ENCODE measurements at regions not wholly inside any gene's neighbourhood (a gene's known extent, or its start where the extent isn't known, plus 50 kb on each side); places are given as distances from the start of the nearest gene placed in this dataset.
"Not testable (repeated sequence)": the region's sequence is repeated elsewhere in the genome, so short reads cannot be mapped to it uniquely, and the experiment has no call there.

DNA sequence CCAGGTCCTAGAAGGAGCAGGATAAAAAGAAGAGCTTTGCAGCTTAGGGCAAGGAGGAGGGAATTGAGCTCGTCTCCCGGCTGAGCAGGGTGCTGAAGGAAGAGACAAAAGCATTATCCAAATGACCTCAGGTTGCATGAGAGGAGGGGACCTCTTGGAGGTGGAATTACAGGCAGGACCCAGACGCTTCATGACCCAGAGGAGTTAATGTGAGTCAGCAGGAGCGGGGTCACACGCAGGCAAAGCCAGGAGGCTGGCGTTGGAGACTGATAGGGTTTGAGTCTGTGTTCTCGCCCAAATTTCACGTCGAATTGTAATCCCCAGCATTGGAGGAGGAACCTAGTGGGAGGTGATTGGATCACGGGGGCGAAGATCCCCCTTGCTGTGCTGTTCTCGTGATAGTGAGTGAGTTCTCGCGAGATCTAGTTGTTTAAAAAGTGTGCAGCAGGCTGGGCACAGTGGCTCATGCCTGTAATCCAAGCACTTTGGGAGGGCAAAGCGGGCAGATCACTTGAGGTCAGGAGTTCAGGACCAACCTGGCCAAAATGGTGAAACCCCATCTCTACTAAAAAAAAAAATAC lies 63.7 kb upstream of the AUTS2 start:
- H3K4me3 ChIP-seq (ENCODE audit: low read depth, low read length): no peak overlapping the region
- TF ChIP-seq, protein P1, sequence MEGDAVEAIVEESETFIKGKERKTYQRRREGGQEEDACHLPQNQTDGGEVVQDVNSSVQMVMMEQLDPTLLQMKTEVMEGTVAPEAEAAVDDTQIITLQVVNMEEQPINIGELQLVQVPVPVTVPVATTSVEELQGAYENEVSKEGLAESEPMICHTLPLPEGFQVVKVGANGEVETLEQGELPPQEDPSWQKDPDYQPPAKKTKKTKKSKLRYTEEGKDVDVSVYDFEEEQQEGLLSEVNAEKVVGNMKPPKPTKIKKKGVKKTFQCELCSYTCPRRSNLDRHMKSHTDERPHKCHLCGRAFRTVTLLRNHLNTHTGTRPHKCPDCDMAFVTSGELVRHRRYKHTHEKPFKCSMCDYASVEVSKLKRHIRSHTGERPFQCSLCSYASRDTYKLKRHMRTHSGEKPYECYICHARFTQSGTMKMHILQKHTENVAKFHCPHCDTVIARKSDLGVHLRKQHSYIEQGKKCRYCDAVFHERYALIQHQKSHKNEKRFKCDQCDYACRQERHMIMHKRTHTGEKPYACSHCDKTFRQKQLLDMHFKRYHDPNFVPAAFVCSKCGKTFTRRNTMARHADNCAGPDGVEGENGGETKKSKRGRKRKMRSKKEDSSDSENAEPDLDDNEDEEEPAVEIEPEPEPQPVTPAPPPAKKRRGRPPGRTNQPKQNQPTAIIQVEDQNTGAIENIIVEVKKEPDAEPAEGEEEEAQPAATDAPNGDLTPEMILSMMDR (IDR thresholded peaks at IDR 0.05; ENCODE audit: insufficient read depth, low read depth, low read length, missing control alignments): no peak
- no peak for DNase-seq (ENCODE audit: low read depth)

DNA sequence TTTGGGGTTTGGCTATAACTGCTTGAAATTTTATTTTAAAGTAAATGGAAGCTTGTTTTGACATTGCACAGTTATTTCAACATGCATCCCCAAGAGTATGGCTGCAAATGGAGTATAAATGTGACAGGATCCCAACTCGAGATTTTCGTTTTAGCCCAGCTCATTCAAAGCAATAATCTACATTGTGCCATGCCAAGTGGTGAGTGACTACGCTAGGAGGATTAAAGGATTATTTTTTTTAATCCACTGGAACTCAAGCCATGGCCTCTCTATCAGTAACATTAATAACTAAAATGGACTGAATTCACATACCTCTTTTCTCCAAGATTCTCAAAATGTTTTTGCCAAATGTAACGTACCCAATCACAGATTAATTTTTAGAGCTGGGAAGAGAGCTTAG lies 60.6 kb upstream of the AUTS2 start:
- no peak overlapping the region for H3K4me3 ChIP-seq (ENCODE audit: low read depth, low read length)
- TF ChIP-seq, protein P1 (IDR thresholded peaks at IDR 0.05; ENCODE audit: insufficient read depth, low read depth, low read length, missing control alignments): no peak
- no peak for DNase-seq (ENCODE audit: low read depth)

DNA sequence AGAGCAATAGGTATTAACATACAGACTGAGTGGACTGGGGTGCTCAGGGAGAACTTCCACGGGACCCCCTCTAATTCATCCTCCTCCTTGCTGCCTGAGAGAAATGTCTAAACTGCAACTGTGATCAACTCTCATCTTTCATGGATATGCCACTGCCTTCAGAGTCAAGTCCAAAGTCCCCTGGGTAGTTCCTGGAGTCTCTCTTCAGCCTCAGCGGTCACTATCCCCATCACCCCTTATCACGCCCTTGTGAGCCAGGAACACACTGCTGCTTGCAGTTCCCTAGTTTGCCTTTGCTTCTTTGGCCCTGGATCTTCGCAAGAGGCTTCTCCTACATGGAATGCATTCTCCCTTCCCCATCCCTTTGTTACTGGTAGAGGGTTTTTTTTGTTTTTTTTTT lies 58.7 kb upstream of the AUTS2 start:
- no peak for DNase-seq (ENCODE audit: low read depth)
- no peak overlapping the region for H3K4me3 ChIP-seq (ENCODE audit: low read depth, low read length)
- TF ChIP-seq, protein P1 (IDR thresholded peaks at IDR 0.05; ENCODE audit: insufficient read depth, low read depth, low read length, missing control alignments): no peak

DNA sequence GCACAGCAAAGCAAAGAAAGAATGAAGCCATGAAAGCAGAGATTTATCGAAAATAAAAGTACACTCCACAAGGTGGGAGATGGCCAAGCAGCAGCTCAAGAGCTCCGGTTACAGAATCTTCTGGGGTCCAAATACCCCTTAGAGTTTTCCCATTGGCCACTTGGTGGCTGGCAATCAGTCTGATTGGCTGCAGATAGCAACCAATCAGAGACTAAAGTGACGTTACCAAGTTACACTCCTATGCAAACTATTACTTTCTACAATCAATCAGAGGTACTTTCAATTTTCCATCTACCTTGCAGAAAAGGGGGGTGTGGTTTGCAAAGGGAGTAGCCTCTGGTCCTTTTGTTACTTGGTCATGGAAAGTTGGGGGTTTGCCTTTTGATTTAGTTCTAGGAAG lies 58.0 kb upstream of the AUTS2 start:
- DNase-seq (ENCODE audit: low read depth): no peak
- TF ChIP-seq, protein P1 (IDR thresholded peaks at IDR 0.05; ENCODE audit: insufficient read depth, low read depth, low read length, missing control alignments): no peak
- H3K4me3 ChIP-seq (ENCODE audit: low read depth, low read length): no peak overlapping the region

GRCh38 chr7:69541779-69542432 lies 56.4 kb upstream of the AUTS2 start:
- H3K4me3 ChIP-seq (ENCODE audit: low read depth, low read length): not testable (repeated sequence)
- peak; percentile 37 for DNase-seq (ENCODE audit: low read depth)

DNA sequence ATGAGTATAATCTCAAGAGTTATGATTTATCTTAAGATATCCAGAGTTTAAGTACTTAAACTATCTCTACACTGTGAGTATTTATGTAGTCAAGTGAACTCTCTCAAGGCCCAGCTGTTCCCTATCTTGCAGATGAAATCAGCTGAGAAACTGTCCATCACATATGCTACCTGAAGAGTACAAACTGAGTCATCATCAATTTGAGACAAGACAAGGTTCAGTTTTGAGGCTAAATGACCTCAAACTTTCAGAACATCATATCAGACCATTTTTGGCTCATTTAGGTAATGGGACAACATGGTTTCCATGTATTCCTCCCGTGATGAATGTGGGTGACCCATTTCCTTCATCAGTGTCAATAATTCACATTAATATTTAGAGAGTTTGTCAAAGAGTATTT lies 53.1 kb upstream of the AUTS2 start:
- no peak overlapping the region for H3K4me3 ChIP-seq (ENCODE audit: low read depth, low read length)

More for the DNA sequence above, 53.1 kb upstream of the AUTS2 start:
- TF ChIP-seq, protein P1 (IDR thresholded peaks at IDR 0.05; ENCODE audit: insufficient read depth, low read depth, low read length, missing control alignments): no peak
- DNase-seq (ENCODE audit: low read depth): peak; percentile 47

Measured in GM12865 (cell line).